Panc1 (cell line): ENCODE measurements at regions not wholly inside any gene's neighbourhood (a gene's known extent, or its start where the extent isn't known, plus 50 kb on each side); places are given as distances from the start of the nearest gene placed in this dataset.
"Not testable (repeated sequence)": the region's sequence is repeated elsewhere in the genome, so short reads cannot be mapped to it uniquely, and the experiment has no call there.

Experiments used
- ATAC-seq: fragments of 200-7000 bp; cut with Tn5 transposase; 2 replicates; pipeline ENCODE4 v1.9.1; 2020; ENCODE audit warnings: mild to moderate bottlenecking, moderate library complexity
- BruUV-seq: library from RNA; stranded (reverse); fragments of 400-500 nt; replicated peaks from 2 replicates; lab custom pipeline; 2021; lab: Mats Ljungman, UMichigan
- CTCF ChIA-PET: fragments of 300-600 bp; sonication (Branson Sonifier 250); formaldehyde crosslinking; loops from one replicate; lab custom pipeline; 2022; ENCODE audit warnings: antibody characterized with exemption; lab: Charles Lee
- POLR2A ChIA-PET: fragments of 300-600 bp; sonication (Branson Sonifier 250); formaldehyde crosslinking; loops from one replicate; lab custom pipeline; 2022; ENCODE audit warnings: antibody characterized with exemption; lab: Charles Lee
- DNase-seq: peaks from one replicate; pipeline ENCODE4 v3.0.0-alpha.2; 2010; ENCODE audit warnings: low read depth, low spot score
- H3K27ac ChIP-seq: 2 replicates; pipeline ENCODE4 v1.5.1; 2011; ENCODE audit warnings: mild to moderate bottlenecking, low read length, inconsistent platforms
- H3K27me3 ChIP-seq: fragments of 200-500 bp; sonication (Bioruptor generic); 2 replicates; pipeline ENCODE4 v1.6.0; 2014; ENCODE audit warnings: low read length, inconsistent platforms; ENCODE audit not compliant: control insufficient read depth, insufficient read depth
- H3K36me3 ChIP-seq: fragments of 200-500 bp; sonication (Bioruptor generic); 2 replicates; pipeline ENCODE4 v1.5.1; 2014; ENCODE audit warnings: inconsistent platforms, mild to moderate bottlenecking, low read length, moderate library complexity; ENCODE audit not compliant: control insufficient read depth, insufficient read depth
- H3K4me1 ChIP-seq: 2 replicates; pipeline ENCODE4 v1.5.1; 2011; ENCODE audit warnings: inconsistent platforms, mild to moderate bottlenecking, low read length, moderate library complexity; ENCODE audit not compliant: control insufficient read depth, insufficient read depth
- H3K4me3 ChIP-seq, 2 experiments: 2 replicates each; pipeline ENCODE4 v1.5.1; 2011 to 2012; ENCODE audit warnings: low read depth in 2 of 2, low read length in 2 of 2, mild to moderate bottlenecking in 2 of 2, inconsistent platforms in 1 of 2, moderate library complexity in 1 of 2
- H3K9me3 ChIP-seq: fragments of 200-500 bp; sonication (Bioruptor generic); 2 replicates; pipeline ENCODE4 v1.5.1; 2014; ENCODE audit warnings: low read depth, mild to moderate bottlenecking, inconsistent platforms, low read length, moderate library complexity; ENCODE audit not compliant: control insufficient read depth, insufficient read depth
- POLR2AphosphoS5 ChIP-seq: IDR thresholded peaks from 2 replicates; pipeline ENCODE4 v1.6.1; 2012; ENCODE audit warnings: mild to moderate bottlenecking, low read depth, low read length, moderate library complexity
- SIN3A ChIP-seq: IDR thresholded peaks from 2 replicates; pipeline ENCODE4 v1.6.1; 2012; ENCODE audit warnings: low read depth, mild to moderate bottlenecking, low read length, moderate library complexity, borderline replicate concordance; ENCODE audit not compliant: insufficient read depth
- TCF7L2 ChIP-seq: IDR thresholded peaks from 2 replicates; pipeline ENCODE4 v1.6.1; 2011; ENCODE audit warnings: mild to moderate bottlenecking, low read depth, low read length, inconsistent platforms
- in situ Hi-C: cut with HindIII; loops from 2 replicates; pipeline ENCODE4 v1.10.0; 2016; ENCODE audit warnings: low sequenced_read_pairs, low pct_unique_long_range_greater_than_20kb
- intact Hi-C: fragments of 100-400 bp; cut with micrococcal nuclease; formaldehyde crosslinking; loops from one replicate; pipeline ENCODE4 v1.10.0; 2022; ENCODE audit not compliant: unreplicated experiment
- TF ChIP-seq, protein P1 (sequence below): fragments of 450-650 bp; IDR thresholded peaks from 2 replicates; pipeline ENCODE4 v1.5.1; 2017; ENCODE audit warnings: mild to moderate bottlenecking
- TF ChIP-seq, protein P2 (sequence below), 2 experiments: IDR thresholded peaks; 2 replicates each; pipeline ENCODE4 v1.6.1; 2011 to 2012; ENCODE audit warnings: low read depth in 2 of 2, control low read depth in 1 of 2, low read length in 1 of 2, mild to moderate bottlenecking in 1 of 2, moderate library complexity in 1 of 2; ENCODE audit not compliant: insufficient read depth in 1 of 2

DNA sequence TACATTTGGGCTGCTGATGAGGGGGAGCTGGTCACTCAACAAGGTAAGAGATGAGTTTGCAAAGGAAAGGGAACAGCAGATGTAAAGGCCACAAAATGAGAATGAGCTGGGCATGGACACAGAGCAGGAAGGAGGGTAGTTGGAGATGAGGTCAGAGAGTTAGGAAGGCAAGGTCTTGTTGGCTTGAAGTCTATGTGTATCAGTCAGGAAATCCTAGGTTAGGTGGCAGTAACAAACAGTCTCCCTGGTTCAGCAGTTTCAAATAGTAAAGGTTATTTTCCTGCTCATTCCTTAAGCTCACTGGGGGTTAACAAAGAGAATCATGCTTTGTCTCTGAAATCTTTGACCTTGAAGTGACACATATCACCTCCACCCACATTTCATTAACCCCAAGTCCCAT, 58.3 kb upstream of the ARL4C start:
- DNase-seq (no peak), ATAC-seq (no peak)
- ChIA-PET POLR2A (no interaction called here), CTCF (no interaction called here)
- H3K27ac ChIP-seq: no peak overlapping the region
- in situ Hi-C loops: no loop called here
- intact Hi-C loops: loop anchor here (10.0 kb wide), 1 partner anchor 330 kb away; no protein-coding TSS in a partner anchor
- no peaks in the 10 kb centered on the region for H3K9me3 ChIP-seq
- TF ChIP-seq, protein P1, sequence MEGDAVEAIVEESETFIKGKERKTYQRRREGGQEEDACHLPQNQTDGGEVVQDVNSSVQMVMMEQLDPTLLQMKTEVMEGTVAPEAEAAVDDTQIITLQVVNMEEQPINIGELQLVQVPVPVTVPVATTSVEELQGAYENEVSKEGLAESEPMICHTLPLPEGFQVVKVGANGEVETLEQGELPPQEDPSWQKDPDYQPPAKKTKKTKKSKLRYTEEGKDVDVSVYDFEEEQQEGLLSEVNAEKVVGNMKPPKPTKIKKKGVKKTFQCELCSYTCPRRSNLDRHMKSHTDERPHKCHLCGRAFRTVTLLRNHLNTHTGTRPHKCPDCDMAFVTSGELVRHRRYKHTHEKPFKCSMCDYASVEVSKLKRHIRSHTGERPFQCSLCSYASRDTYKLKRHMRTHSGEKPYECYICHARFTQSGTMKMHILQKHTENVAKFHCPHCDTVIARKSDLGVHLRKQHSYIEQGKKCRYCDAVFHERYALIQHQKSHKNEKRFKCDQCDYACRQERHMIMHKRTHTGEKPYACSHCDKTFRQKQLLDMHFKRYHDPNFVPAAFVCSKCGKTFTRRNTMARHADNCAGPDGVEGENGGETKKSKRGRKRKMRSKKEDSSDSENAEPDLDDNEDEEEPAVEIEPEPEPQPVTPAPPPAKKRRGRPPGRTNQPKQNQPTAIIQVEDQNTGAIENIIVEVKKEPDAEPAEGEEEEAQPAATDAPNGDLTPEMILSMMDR: no peak
- TF ChIP-seq TCF7L2: no peak
- TF ChIP-seq POLR2AphosphoS5: no peak
- TF ChIP-seq SIN3A: no peak
- TF ChIP-seq, protein P2, sequence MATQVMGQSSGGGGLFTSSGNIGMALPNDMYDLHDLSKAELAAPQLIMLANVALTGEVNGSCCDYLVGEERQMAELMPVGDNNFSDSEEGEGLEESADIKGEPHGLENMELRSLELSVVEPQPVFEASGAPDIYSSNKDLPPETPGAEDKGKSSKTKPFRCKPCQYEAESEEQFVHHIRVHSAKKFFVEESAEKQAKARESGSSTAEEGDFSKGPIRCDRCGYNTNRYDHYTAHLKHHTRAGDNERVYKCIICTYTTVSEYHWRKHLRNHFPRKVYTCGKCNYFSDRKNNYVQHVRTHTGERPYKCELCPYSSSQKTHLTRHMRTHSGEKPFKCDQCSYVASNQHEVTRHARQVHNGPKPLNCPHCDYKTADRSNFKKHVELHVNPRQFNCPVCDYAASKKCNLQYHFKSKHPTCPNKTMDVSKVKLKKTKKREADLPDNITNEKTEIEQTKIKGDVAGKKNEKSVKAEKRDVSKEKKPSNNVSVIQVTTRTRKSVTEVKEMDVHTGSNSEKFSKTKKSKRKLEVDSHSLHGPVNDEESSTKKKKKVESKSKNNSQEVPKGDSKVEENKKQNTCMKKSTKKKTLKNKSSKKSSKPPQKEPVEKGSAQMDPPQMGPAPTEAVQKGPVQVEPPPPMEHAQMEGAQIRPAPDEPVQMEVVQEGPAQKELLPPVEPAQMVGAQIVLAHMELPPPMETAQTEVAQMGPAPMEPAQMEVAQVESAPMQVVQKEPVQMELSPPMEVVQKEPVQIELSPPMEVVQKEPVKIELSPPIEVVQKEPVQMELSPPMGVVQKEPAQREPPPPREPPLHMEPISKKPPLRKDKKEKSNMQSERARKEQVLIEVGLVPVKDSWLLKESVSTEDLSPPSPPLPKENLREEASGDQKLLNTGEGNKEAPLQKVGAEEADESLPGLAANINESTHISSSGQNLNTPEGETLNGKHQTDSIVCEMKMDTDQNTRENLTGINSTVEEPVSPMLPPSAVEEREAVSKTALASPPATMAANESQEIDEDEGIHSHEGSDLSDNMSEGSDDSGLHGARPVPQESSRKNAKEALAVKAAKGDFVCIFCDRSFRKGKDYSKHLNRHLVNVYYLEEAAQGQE (IDR thresholded peaks at IDR 0.05; ENCODE audit: insufficient read depth in 1 of 2, low read depth in 2 of 2, low read length in 1 of 2): no peak
- no TSS peak for BruUV-seq
- H3K36me3 ChIP-seq: no peaks in the 10 kb centered on the region
- H3K27me3 ChIP-seq: no peaks in the 10 kb centered on the region
- H3K4me3 ChIP-seq: no peak overlapping the region
- peaks cover 7% of the 10 kb centered on the region for H3K4me1 ChIP-seq

DNA sequence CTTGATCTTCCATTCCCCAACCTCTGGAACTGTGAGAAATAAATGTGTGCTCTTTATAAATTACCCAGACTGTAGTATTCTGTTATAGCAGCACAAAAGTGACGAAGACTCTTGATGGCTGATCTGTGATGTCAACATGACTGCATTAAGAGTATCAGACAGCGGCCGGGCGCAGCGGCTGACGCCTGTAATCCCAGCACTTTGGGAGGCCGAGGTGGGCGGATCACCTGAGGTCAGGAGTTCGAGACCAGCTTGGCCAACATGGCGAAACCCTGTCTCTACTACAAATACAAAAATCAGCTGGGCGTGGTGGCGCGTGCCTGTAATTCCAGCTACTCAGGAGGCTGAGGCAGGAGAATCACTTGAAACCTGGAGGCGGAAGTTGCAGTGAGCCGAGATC, 56.3 kb upstream of the ARL4C start:
- intact Hi-C loops: loop anchor here (5.0 to 10.0 kb wide), 2 partner anchors 332 to 404 kb away; no protein-coding TSS in a partner anchor
- H3K4me1 ChIP-seq, CTCF ChIA-PET, in situ Hi-C loops, BruUV-seq, H3K4me3 ChIP-seq, DNase-seq, H3K27ac ChIP-seq, H3K9me3 ChIP-seq, ATAC-seq, H3K27me3 ChIP-seq, H3K36me3 ChIP-seq: not testable (repeated sequence)
- POLR2A ChIA-PET: interaction anchor here (0.6 kb wide), 1 partner anchor 564 kb away, joined by 5 read pairs; no protein-coding TSS in a partner anchor

DNA sequence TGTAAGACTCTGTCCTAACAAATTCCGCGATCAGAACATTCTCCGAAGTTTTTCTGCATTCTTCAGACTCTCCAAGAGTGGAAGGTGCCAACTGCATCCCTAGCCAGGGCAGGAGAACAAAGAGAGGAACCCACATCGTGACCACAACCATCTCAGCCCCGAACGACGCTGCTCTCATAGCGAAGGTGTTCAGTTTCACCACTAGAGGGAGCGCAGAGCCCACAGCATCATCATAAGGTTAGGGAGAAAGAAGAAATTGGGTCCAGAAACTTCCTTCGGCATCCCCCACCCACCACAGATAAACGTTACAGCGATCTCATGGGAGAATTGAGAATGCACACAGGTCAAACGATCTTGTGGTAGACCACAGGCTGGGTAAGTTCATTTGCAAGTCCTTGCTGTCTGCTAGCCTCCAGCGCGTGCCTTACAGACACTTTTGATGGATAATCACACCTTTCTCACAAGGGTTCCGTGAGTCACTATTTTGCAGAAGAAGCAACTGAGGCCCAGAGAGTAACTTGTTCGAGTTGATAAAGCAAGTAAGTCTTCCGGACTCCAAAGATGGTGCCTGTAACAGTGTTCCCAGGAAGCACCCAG, 53.7 kb upstream of the ARL4C start:
- Histone ChIP-seq H3K4me3 (no peak overlapping the region), H3K36me3 (no peaks in the 10 kb centered on the region), H3K27ac (peak overlapping the region; percentile 70), H3K27me3 (no peaks in the 10 kb centered on the region), H3K9me3 (no peaks in the 10 kb centered on the region), H3K4me1 (peaks cover 13% of the 10 kb centered on the region)
- POLR2A ChIA-PET: no interaction called here
- in situ Hi-C loops: no loop called here
- intact Hi-C loops: loop anchor here (1.0 to 10.0 kb wide), 3 partner anchors 334 to 567 kb away; no protein-coding TSS in a partner anchor
- CTCF ChIA-PET: interaction anchor here (0.7 to 0.8 kb wide), 2 partner anchors 557 to 566 kb away, joined by 3 to 4 read pairs; no protein-coding TSS in a partner anchor
- peak; percentile 79 for DNase-seq
- TF ChIP-seq TCF7L2: no peak
- TF ChIP-seq, protein P1: peak; percentile 97
- no TSS peak for BruUV-seq
- ATAC-seq: peak; percentile 94
